ENCODE measurements at regions not wholly inside any gene's neighbourhood (a gene's known extent, or its start where the extent isn't known, plus 50 kb on each side); places are given as distances from the start of the nearest gene placed in this dataset.

GRCh38 chr16:86027373-86028126 lies 128.6 kb downstream of the IRF8 start:
- Histone ChIP-seq H3K79me2 (ENCODE audit: low read length) (no peaks in the 10 kb centered on the region), H3K9me2 (replicated peaks; ENCODE audit: insufficient read depth, low read length) (no peaks in the 10 kb centered on the region), H3K9me3 (replicated peaks; ENCODE audit: insufficient read depth, low read length) (no peaks in the 10 kb centered on the region), H2AFZ (ENCODE audit: low read length) (no peak overlapping the region), H3K27me3 (replicated peaks; ENCODE audit: insufficient read depth, low read length) (peaks cover 15% of the 10 kb centered on the region), H3K36me3 (replicated peaks; ENCODE audit: insufficient read depth, low read length) (no peaks in the 10 kb centered on the region), H3K9ac (ENCODE audit: low read length) (no peak overlapping the region), H3F3A (ENCODE audit: insufficient read depth, low read length) (no peaks in the 10 kb centered on the region), H3K4me1 (ENCODE audit: low read length) (no peaks in the 10 kb centered on the region), H3K4me3 (ENCODE audit: low read length) (no peak overlapping the region), H4K20me1 (ENCODE audit: insufficient read depth, low read length) (no peaks in the 10 kb centered on the region), H3K4me2 (ENCODE audit: low read depth, low read length) (no peak overlapping the region), H3K27ac (ENCODE audit: low read length) (no peak overlapping the region)
- TF ChIP-seq EZH2 (optimal IDR thresholded peaks at IDR 0.05; ENCODE audit: low read depth, low read length) = no peak
- TF ChIP-seq EZH2phosphoT487 (IDR thresholded peaks at IDR 0.05; ENCODE audit: low read length) = no peak
- TF ChIP-seq CTCF (IDR thresholded peaks at IDR 0.05; ENCODE audit: low read length) = no peak
- no peak for DNase-seq

DNA sequence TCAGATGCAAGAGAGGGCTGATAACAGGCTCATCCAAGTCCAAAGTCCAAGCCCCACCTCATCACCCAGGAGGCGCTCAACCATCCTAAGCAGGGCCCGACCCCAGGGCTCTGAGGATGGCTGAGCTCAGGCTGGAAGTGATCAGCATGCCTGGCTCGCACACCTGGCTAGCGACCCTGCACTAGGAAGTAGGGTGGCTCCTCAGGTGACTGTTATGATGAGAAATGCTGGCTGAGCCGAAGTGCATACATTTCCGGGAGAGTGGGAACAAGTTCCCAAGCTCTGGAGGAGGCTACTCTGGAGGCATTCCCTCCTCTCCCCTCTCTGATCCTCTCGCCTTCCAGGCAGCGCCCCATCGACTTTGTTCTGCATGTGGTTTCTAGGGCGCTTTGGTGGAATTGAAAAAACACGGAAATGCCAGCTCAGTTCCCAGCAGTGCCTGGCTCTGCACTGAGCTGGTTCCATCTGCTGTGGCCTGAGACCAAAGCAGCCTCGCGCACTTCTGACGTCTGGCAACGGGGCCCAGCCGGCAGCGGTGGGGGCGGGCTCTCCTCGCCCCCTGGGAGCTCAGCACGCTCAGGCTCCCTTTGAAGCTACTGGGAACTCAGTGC lies 130.3 kb downstream of the IRF8 start:
- Histone ChIP-seq H3K9ac (ENCODE audit: low read length) (no peak overlapping the region), H3K4me2 (ENCODE audit: low read depth, low read length) (no peak overlapping the region)
- no peak for DNase-seq

DNA sequence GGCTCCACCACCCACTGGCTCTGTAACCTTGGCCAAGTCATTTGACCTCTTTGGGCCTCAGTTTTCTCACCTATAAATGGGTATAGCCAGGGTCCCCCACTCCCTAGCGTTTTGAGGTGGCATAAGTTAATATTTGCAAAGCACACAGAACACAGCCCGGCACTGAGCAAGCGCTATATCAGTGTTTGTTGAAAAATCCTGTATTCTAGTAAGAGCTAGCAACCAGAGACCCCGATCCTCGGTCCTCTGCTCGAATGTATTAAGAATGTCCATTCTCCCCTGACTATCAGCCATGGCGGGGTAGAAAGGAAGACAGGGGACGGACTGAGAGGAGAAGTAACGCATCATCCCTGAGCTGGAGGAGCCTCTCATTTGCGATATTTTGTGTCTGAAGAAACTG lies 131.2 kb downstream of the IRF8 start:
- Histone ChIP-seq H3K27ac (ENCODE audit: low read length) (no peak overlapping the region), H3K36me3 (replicated peaks; ENCODE audit: insufficient read depth, low read length) (no peaks in the 10 kb centered on the region), H3K9me3 (replicated peaks; ENCODE audit: insufficient read depth, low read length) (no peaks in the 10 kb centered on the region), H3K4me3 (ENCODE audit: low read length) (no peak overlapping the region), H3K4me1 (ENCODE audit: low read length) (no peaks in the 10 kb centered on the region), H2AFZ (ENCODE audit: low read length) (no peak overlapping the region), H3K9me2 (replicated peaks; ENCODE audit: insufficient read depth, low read length) (no peaks in the 10 kb centered on the region), H3K9ac (ENCODE audit: low read length) (no peak overlapping the region), H3F3A (ENCODE audit: insufficient read depth, low read length) (no peaks in the 10 kb centered on the region), H3K27me3 (replicated peaks; ENCODE audit: insufficient read depth, low read length) (peaks cover 28% of the 10 kb centered on the region), H3K4me2 (ENCODE audit: low read depth, low read length) (no peak overlapping the region), H4K20me1 (ENCODE audit: insufficient read depth, low read length) (no peaks in the 10 kb centered on the region), H3K79me2 (ENCODE audit: low read length) (no peaks in the 10 kb centered on the region)
- no peak for DNase-seq
- no peak for TF ChIP-seq EZH2phosphoT487 (IDR thresholded peaks at IDR 0.05; ENCODE audit: low read length)
- TF ChIP-seq EZH2 (optimal IDR thresholded peaks at IDR 0.05; ENCODE audit: low read depth, low read length) = no peak
- no peak for TF ChIP-seq CTCF (IDR thresholded peaks at IDR 0.05; ENCODE audit: low read length)

More for the DNA sequence above, 130.3 kb downstream of the IRF8 start:
- H3K9me2 ChIP-seq (replicated peaks; ENCODE audit: insufficient read depth, low read length) = no peaks in the 10 kb centered on the region
- no peak overlapping the region for H3K27ac ChIP-seq (ENCODE audit: low read length)
- no peak overlapping the region for H2AFZ ChIP-seq (ENCODE audit: low read length)
- no peaks in the 10 kb centered on the region for H3K79me2 ChIP-seq (ENCODE audit: low read length)
- no peaks in the 10 kb centered on the region for H3F3A ChIP-seq (ENCODE audit: insufficient read depth, low read length)
- no peak overlapping the region for H3K4me3 ChIP-seq (ENCODE audit: low read length)
- H4K20me1 ChIP-seq (ENCODE audit: insufficient read depth, low read length) = no peaks in the 10 kb centered on the region
- no peaks in the 10 kb centered on the region for H3K9me3 ChIP-seq (replicated peaks; ENCODE audit: insufficient read depth, low read length)
- peaks cover 20% of the 10 kb centered on the region for H3K27me3 ChIP-seq (replicated peaks; ENCODE audit: insufficient read depth, low read length)
- no peaks in the 10 kb centered on the region for H3K36me3 ChIP-seq (replicated peaks; ENCODE audit: insufficient read depth, low read length)
- TF ChIP-seq EZH2phosphoT487 (IDR thresholded peaks at IDR 0.05; ENCODE audit: low read length) (no peak), CTCF (IDR thresholded peaks at IDR 0.05; ENCODE audit: low read length) (no peak), EZH2 (optimal IDR thresholded peaks at IDR 0.05; ENCODE audit: low read depth, low read length) (no peak)
- no peaks in the 10 kb centered on the region for H3K4me1 ChIP-seq (ENCODE audit: low read length)
